ENCODE measurements at regions not wholly inside any gene's neighbourhood (a gene's known extent, or its start where the extent isn't known, plus 50 kb on each side); places are given as distances from the start of the nearest gene placed in this dataset.

GRCh38 chr9:21669701-21670100 lies 132.7 kb upstream of the MTAP start:
- no peak for TF ChIP-seq ZFX (IDR thresholded peaks at IDR 0.05)
- no peak for TF ChIP-seq CTCF (conservative IDR thresholded peaks at IDR 0.05)
